Embryonic facial prominence (tissue), 1 donor: ENCODE measurements at regions not wholly inside any gene's neighbourhood (a gene's known extent, or its start where the extent isn't known, plus 50 kb on each side); places are given as distances from the start of the nearest gene placed in this dataset.

Source experiments
- DNase-seq: peaks from one replicate; pipeline ENCODE4 v3.0.0-alpha.2; 2016; ENCODE audit errors: extremely low spot score

- DNase-seq: no peak
Observed at GRCh38 chr14:87879389-87879788, 113.6 kb downstream of the GALC start.

- no peak for DNase-seq
Observed at GRCh38 chr14:87878959-87879358, 114.0 kb downstream of the GALC start.

- no peak for DNase-seq
Observed at GRCh38 chr14:87877877-87878276, 115.1 kb downstream of the GALC start.

GRCh38 chr14:87874676-87875075, 118.3 kb downstream of the GALC start:
- no peak for DNase-seq

- no peak for DNase-seq
Observed at GRCh38 chr14:87873741-87874140, 119.2 kb downstream of the GALC start.

- no peak for DNase-seq
Observed at GRCh38 chr14:87869619-87870583, 123.1 kb downstream of the GALC start.

- DNase-seq: no peak
Observed at GRCh38 chr14:87868920-87869319, 124.1 kb downstream of the GALC start.

- no peak for DNase-seq
Observed at GRCh38 chr14:87866116-87866515, 126.9 kb downstream of the GALC start.

- DNase-seq: no peak
Observed at GRCh38 chr14:87864356-87865270, 128.4 kb downstream of the GALC start.

- no peak for DNase-seq
Observed at GRCh38 chr14:87863047-87863446, 129.9 kb downstream of the GALC start.

- no peak for DNase-seq
Observed at GRCh38 chr14:87852107-87852506, 140.9 kb downstream of the GALC start.

- no peak for DNase-seq
Observed at GRCh38 chr14:87851190-87851589, 141.8 kb downstream of the GALC start.

GRCh38 chr14:87847216-87847755, 145.7 kb downstream of the GALC start:
- DNase-seq: no peak

- DNase-seq: no peak
Observed at GRCh38 chr14:87840906-87841305, 152.1 kb downstream of the GALC start.

GRCh38 chr14:87838931-87839330, 154.1 kb downstream of the GALC start:
- DNase-seq: no peak

GRCh38 chr14:87837296-87837695, 155.7 kb downstream of the GALC start:
- DNase-seq: no peak

- DNase-seq: no peak
Observed at GRCh38 chr14:87834594-87834993, 158.4 kb downstream of the GALC start.

GRCh38 chr14:87833026-87833425, 160.0 kb downstream of the GALC start:
- no peak for DNase-seq

- no peak for DNase-seq
Observed at GRCh38 chr14:87830443-87831096, 162.4 kb downstream of the GALC start.

GRCh38 chr14:87829543-87829942, 163.4 kb downstream of the GALC start:
- no peak for DNase-seq

GRCh38 chr14:87824266-87824665, 168.7 kb downstream of the GALC start:
- no peak for DNase-seq

GRCh38 chr14:87816416-87816815, 176.6 kb downstream of the GALC start:
- no peak for DNase-seq
